Cardiac fibroblast (primary cell): ENCODE measurements at regions not wholly inside any gene's neighbourhood (a gene's known extent, or its start where the extent isn't known, plus 50 kb on each side); places are given as distances from the start of the nearest gene placed in this dataset.

Source experiments
- DNase-seq, 2 donors: peaks; one replicate each; pipeline versions ENCODE4 v3.0.0 to v3.0.0-alpha.2; 2010; ENCODE audit warnings: low read depth in 2 of 2
- H3K4me3 ChIP-seq, 2 donors: replicated peaks in 1 of 2; 1 replicate in 1 of 2; 2 replicates in 1 of 2; pipeline ENCODE4 v1.5.1; 2011; ENCODE audit warnings: low read depth in 2 of 2, low read length in 2 of 2, mild to moderate bottlenecking in 2 of 2, moderate library complexity in 1 of 2
- TF ChIP-seq, protein P1 (sequence below): IDR thresholded peaks from one replicate; pipeline ENCODE4 v1.5.1; 2011; ENCODE audit warnings: low read depth, mild to moderate bottlenecking, low read length, inconsistent platforms

DNA sequence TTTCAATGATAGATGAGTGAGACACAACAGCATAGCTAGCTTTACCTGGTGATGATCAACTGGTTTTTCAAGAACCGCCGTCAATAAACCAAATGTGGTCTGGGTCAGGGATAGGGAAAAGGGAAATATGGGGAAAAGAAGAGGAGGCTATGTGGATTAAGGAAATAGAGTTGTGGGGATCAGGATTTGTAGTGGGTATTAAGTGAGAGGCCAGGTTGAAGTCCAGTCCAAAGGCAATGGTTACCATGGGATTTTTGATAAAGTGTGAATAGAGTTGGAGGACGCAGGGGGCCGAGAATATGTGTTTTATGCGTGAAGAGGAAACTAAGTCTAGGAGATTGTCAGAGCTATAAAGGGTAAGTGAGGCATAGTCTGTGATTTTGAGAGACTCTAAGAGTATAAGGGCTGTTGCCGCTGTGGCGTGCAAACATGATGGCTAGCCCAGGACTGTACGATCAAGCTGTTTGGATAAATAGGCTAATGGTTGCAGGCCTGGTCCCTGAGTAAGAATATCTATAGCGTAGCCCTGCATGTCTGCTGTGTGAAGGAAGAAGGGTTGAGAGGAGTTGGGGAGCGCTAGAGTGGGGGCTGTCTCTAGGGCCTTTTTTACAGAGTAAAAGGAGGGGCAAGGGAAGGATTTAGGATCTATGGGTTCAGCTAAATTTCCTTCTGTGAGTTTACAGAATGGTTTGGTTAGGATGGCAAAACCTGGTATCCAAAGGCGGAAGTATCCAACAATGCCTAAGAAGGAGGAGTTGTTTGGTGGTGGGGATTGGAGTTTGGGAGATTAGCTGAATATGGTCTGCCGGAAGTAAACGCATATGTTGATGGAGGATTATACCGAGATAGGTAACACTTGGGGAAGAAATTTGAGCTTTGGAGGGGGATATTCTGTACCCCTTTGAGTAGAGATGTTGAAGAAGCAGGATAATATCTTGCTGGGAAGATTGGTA lies 749.7 kb upstream of the ADGRB3 start:
- TF ChIP-seq, protein P1, sequence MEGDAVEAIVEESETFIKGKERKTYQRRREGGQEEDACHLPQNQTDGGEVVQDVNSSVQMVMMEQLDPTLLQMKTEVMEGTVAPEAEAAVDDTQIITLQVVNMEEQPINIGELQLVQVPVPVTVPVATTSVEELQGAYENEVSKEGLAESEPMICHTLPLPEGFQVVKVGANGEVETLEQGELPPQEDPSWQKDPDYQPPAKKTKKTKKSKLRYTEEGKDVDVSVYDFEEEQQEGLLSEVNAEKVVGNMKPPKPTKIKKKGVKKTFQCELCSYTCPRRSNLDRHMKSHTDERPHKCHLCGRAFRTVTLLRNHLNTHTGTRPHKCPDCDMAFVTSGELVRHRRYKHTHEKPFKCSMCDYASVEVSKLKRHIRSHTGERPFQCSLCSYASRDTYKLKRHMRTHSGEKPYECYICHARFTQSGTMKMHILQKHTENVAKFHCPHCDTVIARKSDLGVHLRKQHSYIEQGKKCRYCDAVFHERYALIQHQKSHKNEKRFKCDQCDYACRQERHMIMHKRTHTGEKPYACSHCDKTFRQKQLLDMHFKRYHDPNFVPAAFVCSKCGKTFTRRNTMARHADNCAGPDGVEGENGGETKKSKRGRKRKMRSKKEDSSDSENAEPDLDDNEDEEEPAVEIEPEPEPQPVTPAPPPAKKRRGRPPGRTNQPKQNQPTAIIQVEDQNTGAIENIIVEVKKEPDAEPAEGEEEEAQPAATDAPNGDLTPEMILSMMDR = no peak
- DNase-seq = no peak
- H3K4me3 ChIP-seq = no peak overlapping the region

- TF ChIP-seq, protein P1 = no peak
Measured at GRCh38 chr6:67884442-67884841, 750.6 kb upstream of the ADGRB3 start.

DNA sequence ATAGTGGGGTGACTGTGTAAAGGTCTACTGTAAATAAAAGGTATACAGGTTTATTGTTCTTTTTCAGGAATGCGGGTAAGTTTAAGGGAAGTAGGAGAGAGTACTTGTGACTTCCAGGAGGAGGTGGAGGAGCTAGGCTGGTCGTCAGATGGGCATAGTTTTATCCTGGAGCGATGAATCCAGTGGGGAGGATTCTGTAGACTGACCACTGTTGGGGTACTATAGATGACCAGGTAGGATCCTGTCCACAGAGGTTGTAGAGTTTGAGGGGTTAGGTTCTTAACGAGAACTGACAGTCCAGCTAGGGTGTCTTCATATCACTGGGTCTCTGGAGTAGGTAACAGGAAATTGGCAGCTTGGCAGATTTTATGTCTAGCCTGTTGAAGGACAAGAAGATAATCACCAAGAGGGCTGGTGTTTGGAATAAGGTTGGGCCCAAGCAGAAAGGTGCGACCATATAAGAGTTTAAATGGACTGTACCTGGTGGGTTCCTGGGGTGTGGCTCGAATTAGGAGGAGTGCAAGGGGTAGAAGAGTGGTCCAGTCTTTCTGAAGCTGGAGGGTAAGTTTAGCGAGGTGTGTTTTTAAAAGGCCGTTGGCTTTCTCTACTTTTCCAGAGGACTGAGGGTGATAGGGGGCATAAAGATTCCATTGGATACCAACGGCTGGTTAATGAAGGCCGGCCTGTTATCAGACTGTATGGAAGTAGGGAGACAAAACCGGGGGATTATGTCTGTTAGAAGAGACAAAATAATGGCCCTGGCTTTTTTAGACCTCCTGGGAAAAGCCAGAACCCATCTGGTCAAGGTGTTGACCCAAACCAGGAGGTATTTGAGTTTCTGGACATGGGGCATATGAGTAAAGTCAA lies 751.3 kb upstream of the ADGRB3 start:
- TF ChIP-seq, protein P1 = no peak
- DNase-seq = no peak
- H3K4me3 ChIP-seq = no peak overlapping the region

More at GRCh38 chr6:67884442-67884841, 750.6 kb upstream of the ADGRB3 start:
- H3K4me3 ChIP-seq = no peak overlapping the region
- no peak for DNase-seq

- TF ChIP-seq, protein P1 = no peak
Measured at GRCh38 chr6:67882436-67883311, 752.4 kb upstream of the ADGRB3 start.

DNA sequence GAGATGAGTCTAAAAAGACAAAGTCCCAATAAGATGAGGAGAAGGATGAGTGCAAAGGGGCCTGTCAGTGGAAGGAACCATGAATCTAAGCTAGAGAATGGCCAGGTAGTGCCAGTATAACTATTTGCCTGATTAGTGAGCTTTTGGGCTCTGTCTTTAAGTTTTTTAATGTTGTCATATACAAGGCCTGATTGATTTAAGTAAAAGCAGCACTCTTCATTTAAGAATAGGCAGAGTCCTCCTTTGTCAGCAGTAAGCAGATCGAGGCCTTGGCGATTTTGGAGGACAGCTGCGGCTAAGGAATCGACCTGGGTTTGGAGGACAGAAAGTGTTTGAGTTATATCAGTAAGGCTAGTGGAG lies 753.4 kb upstream of the ADGRB3 start:
- DNase-seq = no peak
- TF ChIP-seq, protein P1 = no peak
- H3K4me3 ChIP-seq = no peak overlapping the region

More at GRCh38 chr6:67882436-67883311, 752.4 kb upstream of the ADGRB3 start:
- DNase-seq = no peak
- H3K4me3 ChIP-seq = no peak overlapping the region
